ENCODE measurements at regions not wholly inside any gene's neighbourhood (a gene's known extent, or its start where the extent isn't known, plus 50 kb on each side); places are given as distances from the start of the nearest gene placed in this dataset.
"Not testable (repeated sequence)": the region's sequence is repeated elsewhere in the genome, so short reads cannot be mapped to it uniquely, and the experiment has no call there.

- no peak for ATAC-seq
- intact Hi-C loops (cut with micrococcal nuclease), result no loop called here
Observed at GRCh38 chr14:37778135-37778943, 182.9 kb downstream of the TTC6 start.

GRCh38 chr14:37779480-37779879 lies 184.1 kb downstream of the TTC6 start:
- ATAC-seq, result no peak
- no peak for DNase-seq
- intact Hi-C loops (cut with micrococcal nuclease), result no loop called here

More at GRCh38 chr14:37778135-37778943, 182.9 kb downstream of the TTC6 start:
- no peak for DNase-seq

- DNase-seq; ATAC-seq; intact Hi-C loops (cut with micrococcal nuclease): not testable (repeated sequence)
Observed at GRCh38 chr14:37780731-37781130, 185.3 kb downstream of the TTC6 start.

GRCh38 chr14:37784203-37784826 lies 188.9 kb downstream of the TTC6 start:
- ATAC-seq; intact Hi-C loops (cut with micrococcal nuclease); DNase-seq: not testable (repeated sequence)

GRCh38 chr14:37784827-37785223 lies 189.4 kb downstream of the TTC6 start:
- DNase-seq; intact Hi-C loops (cut with micrococcal nuclease); ATAC-seq: not testable (repeated sequence)

GRCh38 chr14:37785298-37785697 lies 189.9 kb downstream of the TTC6 start:
- ATAC-seq; DNase-seq; intact Hi-C loops (cut with micrococcal nuclease): not testable (repeated sequence)

GRCh38 chr14:37786114-37786625 lies 190.7 kb downstream of the TTC6 start:
- intact Hi-C loops (cut with micrococcal nuclease); ATAC-seq; DNase-seq: not testable (repeated sequence)

GRCh38 chr14:37787879-37788494 lies 192.6 kb downstream of the TTC6 start:
- intact Hi-C loops (cut with micrococcal nuclease), result no loop called here
- ATAC-seq (no peak), DNase-seq (no peak)

GRCh38 chr14:37791384-37792036 lies 196.1 kb downstream of the TTC6 start:
- ATAC-seq, result no peak
- intact Hi-C loops (cut with micrococcal nuclease), result no loop called here
- no peak for DNase-seq

GRCh38 chr14:37792124-37792523 lies 196.7 kb downstream of the TTC6 start:
- ATAC-seq (no peak), DNase-seq (no peak)
- intact Hi-C loops (cut with micrococcal nuclease), result no loop called here

- DNase-seq, result no peak
- ATAC-seq, result no peak
- intact Hi-C loops (cut with micrococcal nuclease), result no loop called here
Observed at GRCh38 chr14:37796703-37797416, 201.4 kb downstream of the TTC6 start.

GRCh38 chr14:37797675-37798074 lies 202.2 kb downstream of the TTC6 start:
- ATAC-seq (no peak), DNase-seq (no peak)
- intact Hi-C loops (cut with micrococcal nuclease), result no loop called here

GRCh38 chr14:37807722-37808121 lies 212.3 kb downstream of the TTC6 start:
- DNase-seq (no peak), ATAC-seq (no peak)
- intact Hi-C loops (cut with micrococcal nuclease), result no loop called here

- intact Hi-C loops (cut with micrococcal nuclease), result no loop called here
- DNase-seq (no peak), ATAC-seq (no peak)
Observed at GRCh38 chr14:37810094-37810801, 214.8 kb downstream of the TTC6 start.

- no peak for ATAC-seq
- intact Hi-C loops (cut with micrococcal nuclease), result no loop called here
- no peak for DNase-seq
Observed at GRCh38 chr14:37813732-37814131, 218.3 kb downstream of the TTC6 start.

GRCh38 chr14:37816135-37816534 lies 220.7 kb downstream of the TTC6 start:
- intact Hi-C loops (cut with micrococcal nuclease), result no loop called here
- DNase-seq (no peak), ATAC-seq (no peak)

GRCh38 chr14:37816743-37817295 lies 221.4 kb downstream of the TTC6 start:
- ATAC-seq (no peak), DNase-seq (no peak)
- intact Hi-C loops (cut with micrococcal nuclease), result no loop called here

Data from left ventricle myocardium superior (tissue), 1 donor.